ENCODE measurements at regions not wholly inside any gene's neighbourhood (a gene's known extent, or its start where the extent isn't known, plus 50 kb on each side); places are given as distances from the start of the nearest gene placed in this dataset.

DNA sequence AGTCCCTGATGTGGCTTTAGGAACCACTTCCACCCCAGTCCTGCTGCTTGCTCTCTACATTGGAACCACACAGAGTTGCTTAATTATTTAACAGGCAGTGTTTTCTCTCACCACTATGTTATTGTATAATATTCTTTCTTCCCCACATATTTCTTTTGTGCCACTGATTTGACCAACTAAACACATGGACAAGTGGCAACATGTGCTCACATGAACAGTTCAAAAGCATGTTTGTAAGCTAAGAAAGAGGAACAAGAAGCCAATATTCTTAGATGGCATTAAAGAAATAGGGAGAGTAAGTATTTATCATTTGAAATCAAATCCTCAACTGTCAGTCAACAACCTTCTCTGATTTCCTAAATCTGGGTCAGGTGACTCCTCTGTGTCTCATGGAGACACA is 409.6 kb downstream of the FBXO15 start:
- H3K27me3 ChIP-seq (ENCODE audit: control insufficient read depth in 3 of 3, insufficient read depth in 3 of 3, low read length in 3 of 3), result no peaks in the 10 kb centered on the region
- no peaks in the 10 kb centered on the region for H3K36me3 ChIP-seq (ENCODE audit: control insufficient read depth in 3 of 3, insufficient read depth in 3 of 3, low read length in 3 of 3)
- no peak overlapping the region for H3K27ac ChIP-seq (ENCODE audit: low read depth, low read length)
- no peak overlapping the region for H3K9ac ChIP-seq (ENCODE audit: low read depth in 1 of 3, low read length in 3 of 3)
- no peaks in the 10 kb centered on the region for H3K4me1 ChIP-seq (ENCODE audit: control insufficient read depth in 3 of 3, insufficient read depth in 3 of 3, low read length in 3 of 3)
- H3K9me3 ChIP-seq (ENCODE audit: control insufficient read depth in 3 of 3, low read length in 3 of 3), result no peaks in the 10 kb centered on the region
- no peak overlapping the region for H3K4me3 ChIP-seq (ENCODE audit: low read length in 3 of 3)

DNA sequence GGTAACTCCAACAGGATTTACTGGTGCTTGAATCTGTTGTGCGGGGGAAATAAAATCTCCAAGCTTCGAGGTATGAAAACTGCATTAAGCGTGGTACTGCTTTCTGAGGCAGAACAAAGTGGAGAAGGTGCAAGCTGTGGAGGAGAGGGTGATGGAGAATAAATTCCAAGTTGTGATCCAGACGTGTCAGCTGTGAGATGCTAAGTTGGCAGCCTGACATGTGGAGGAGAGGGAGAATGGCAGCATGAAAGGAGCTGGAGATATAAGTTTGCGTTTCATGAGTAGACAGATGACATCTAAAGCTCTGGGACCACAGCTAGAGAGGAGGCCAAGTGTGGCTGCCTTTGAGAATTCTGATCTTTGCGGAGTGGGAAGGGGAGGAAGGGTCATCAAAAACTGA is 411.8 kb downstream of the FBXO15 start:
- Histone ChIP-seq H3K36me3 (ENCODE audit: control insufficient read depth in 3 of 3, insufficient read depth in 3 of 3, low read length in 3 of 3) (no peaks in the 10 kb centered on the region), H3K4me3 (ENCODE audit: low read length in 3 of 3) (no peak overlapping the region), H3K9me3 (ENCODE audit: control insufficient read depth in 3 of 3, low read length in 3 of 3) (no peaks in the 10 kb centered on the region), H3K27me3 (ENCODE audit: control insufficient read depth in 3 of 3, insufficient read depth in 3 of 3, low read length in 3 of 3) (no peaks in the 10 kb centered on the region), H3K9ac (ENCODE audit: low read depth in 1 of 3, low read length in 3 of 3) (no peak overlapping the region), H3K4me1 (ENCODE audit: control insufficient read depth in 3 of 3, insufficient read depth in 3 of 3, low read length in 3 of 3) (no peaks in the 10 kb centered on the region), H3K27ac (ENCODE audit: low read depth, low read length) (no peak overlapping the region)

GRCh38 chr18:73733806-73734314 is 413.8 kb downstream of the FBXO15 start:
- peaks cover 0 to 2% (median 0%) of the 10 kb centered on the region in 3 donors for H3K9me3 ChIP-seq (ENCODE audit: control insufficient read depth in 3 of 3, low read length in 3 of 3)
- no peaks in the 10 kb centered on the region for H3K27me3 ChIP-seq (ENCODE audit: control insufficient read depth in 3 of 3, insufficient read depth in 3 of 3, low read length in 3 of 3)
- H3K36me3 ChIP-seq (ENCODE audit: control insufficient read depth in 3 of 3, insufficient read depth in 3 of 3, low read length in 3 of 3), result no peaks in the 10 kb centered on the region
- no peak overlapping the region for H3K9ac ChIP-seq (ENCODE audit: low read depth in 1 of 3, low read length in 3 of 3)
- no peaks in the 10 kb centered on the region for H3K4me1 ChIP-seq (ENCODE audit: control insufficient read depth in 3 of 3, insufficient read depth in 3 of 3, low read length in 3 of 3)
- no peak overlapping the region for H3K27ac ChIP-seq (ENCODE audit: low read depth, low read length)
- no peak overlapping the region for H3K4me3 ChIP-seq (ENCODE audit: low read length in 3 of 3)

GRCh38 chr18:73733376-73733775 is 414.3 kb downstream of the FBXO15 start:
- Histone ChIP-seq H3K9me3 (ENCODE audit: control insufficient read depth in 3 of 3, low read length in 3 of 3) (peaks cover 0 to 2% (median 0%) of the 10 kb centered on the region in 3 donors), H3K4me1 (ENCODE audit: control insufficient read depth in 3 of 3, insufficient read depth in 3 of 3, low read length in 3 of 3) (no peaks in the 10 kb centered on the region), H3K36me3 (ENCODE audit: control insufficient read depth in 3 of 3, insufficient read depth in 3 of 3, low read length in 3 of 3) (no peaks in the 10 kb centered on the region), H3K27me3 (ENCODE audit: control insufficient read depth in 3 of 3, insufficient read depth in 3 of 3, low read length in 3 of 3) (no peaks in the 10 kb centered on the region), H3K4me3 (ENCODE audit: low read length in 3 of 3) (no peak overlapping the region), H3K9ac (ENCODE audit: low read depth in 1 of 3, low read length in 3 of 3) (no peak overlapping the region), H3K27ac (ENCODE audit: low read depth, low read length) (no peak overlapping the region)

GRCh38 chr18:73728657-73729056 is 419.0 kb downstream of the FBXO15 start:
- Histone ChIP-seq H3K27ac (ENCODE audit: low read depth, low read length) (no peak overlapping the region), H3K9me3 (ENCODE audit: control insufficient read depth in 3 of 3, low read length in 3 of 3) (peaks cover 0 to 2% (median 0%) of the 10 kb centered on the region in 3 donors), H3K36me3 (ENCODE audit: control insufficient read depth in 3 of 3, insufficient read depth in 3 of 3, low read length in 3 of 3) (no peaks in the 10 kb centered on the region), H3K4me3 (ENCODE audit: low read length in 3 of 3) (no peak overlapping the region), H3K4me1 (ENCODE audit: control insufficient read depth in 3 of 3, insufficient read depth in 3 of 3, low read length in 3 of 3) (no peaks in the 10 kb centered on the region), H3K27me3 (ENCODE audit: control insufficient read depth in 3 of 3, insufficient read depth in 3 of 3, low read length in 3 of 3) (no peaks in the 10 kb centered on the region), H3K9ac (ENCODE audit: low read depth in 1 of 3, low read length in 3 of 3) (no peak overlapping the region)

- Histone ChIP-seq H3K9me3 (ENCODE audit: control insufficient read depth in 3 of 3, low read length in 3 of 3) (no peaks in the 10 kb centered on the region), H3K27me3 (ENCODE audit: control insufficient read depth in 3 of 3, insufficient read depth in 3 of 3, low read length in 3 of 3) (no peaks in the 10 kb centered on the region), H3K4me3 (ENCODE audit: low read length in 3 of 3) (no peak overlapping the region), H3K27ac (ENCODE audit: low read depth, low read length) (no peak overlapping the region), H3K4me1 (ENCODE audit: control insufficient read depth in 3 of 3, insufficient read depth in 3 of 3, low read length in 3 of 3) (no peaks in the 10 kb centered on the region), H3K9ac (ENCODE audit: low read depth in 1 of 3, low read length in 3 of 3) (no peak overlapping the region), H3K36me3 (ENCODE audit: control insufficient read depth in 3 of 3, insufficient read depth in 3 of 3, low read length in 3 of 3) (no peaks in the 10 kb centered on the region)
These were observed 422.7 kb downstream of the FBXO15 start for GRCh38 chr18:73724958-73725357.

GRCh38 chr18:73719611-73720010 is 428.0 kb downstream of the FBXO15 start:
- Histone ChIP-seq H3K4me3 (ENCODE audit: low read length in 3 of 3) (no peak overlapping the region), H3K9ac (ENCODE audit: low read depth in 1 of 3, low read length in 3 of 3) (no peak overlapping the region), H3K27ac (ENCODE audit: low read depth, low read length) (no peak overlapping the region), H3K9me3 (ENCODE audit: control insufficient read depth in 3 of 3, low read length in 3 of 3) (no peaks in the 10 kb centered on the region), H3K36me3 (ENCODE audit: control insufficient read depth in 3 of 3, insufficient read depth in 3 of 3, low read length in 3 of 3) (no peaks in the 10 kb centered on the region), H3K27me3 (ENCODE audit: control insufficient read depth in 3 of 3, insufficient read depth in 3 of 3, low read length in 3 of 3) (no peaks in the 10 kb centered on the region), H3K4me1 (ENCODE audit: control insufficient read depth in 3 of 3, insufficient read depth in 3 of 3, low read length in 3 of 3) (no peaks in the 10 kb centered on the region)

DNA sequence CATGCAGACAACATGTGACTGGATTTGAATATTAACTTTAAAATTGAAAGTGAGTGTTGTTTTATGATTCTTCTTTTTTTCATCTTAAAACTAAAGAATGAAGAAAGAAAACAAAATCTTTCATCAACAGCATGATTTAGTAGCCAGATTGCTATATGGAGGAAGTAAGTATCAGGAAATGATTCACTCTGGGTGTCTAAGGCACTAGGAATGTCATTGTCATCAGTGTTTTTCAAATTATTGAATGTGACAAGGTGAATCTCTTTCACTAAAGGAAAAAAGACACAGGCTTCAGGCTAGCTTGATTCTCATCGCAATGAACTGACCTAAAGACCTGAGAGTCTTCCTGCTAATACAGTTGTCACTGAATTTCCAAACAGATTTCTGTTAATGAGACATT is 430.1 kb downstream of the FBXO15 start:
- no peak overlapping the region for H3K4me3 ChIP-seq (ENCODE audit: low read length in 3 of 3)
- no peaks in the 10 kb centered on the region for H3K27me3 ChIP-seq (ENCODE audit: control insufficient read depth in 3 of 3, insufficient read depth in 3 of 3, low read length in 3 of 3)
- H3K9me3 ChIP-seq (ENCODE audit: control insufficient read depth in 3 of 3, low read length in 3 of 3), result no peaks in the 10 kb centered on the region
- no peaks in the 10 kb centered on the region for H3K36me3 ChIP-seq (ENCODE audit: control insufficient read depth in 3 of 3, insufficient read depth in 3 of 3, low read length in 3 of 3)
- no peaks in the 10 kb centered on the region for H3K4me1 ChIP-seq (ENCODE audit: control insufficient read depth in 3 of 3, insufficient read depth in 3 of 3, low read length in 3 of 3)
- H3K27ac ChIP-seq (ENCODE audit: low read depth, low read length), result no peak overlapping the region
- no peak overlapping the region for H3K9ac ChIP-seq (ENCODE audit: low read depth in 1 of 3, low read length in 3 of 3)

DNA sequence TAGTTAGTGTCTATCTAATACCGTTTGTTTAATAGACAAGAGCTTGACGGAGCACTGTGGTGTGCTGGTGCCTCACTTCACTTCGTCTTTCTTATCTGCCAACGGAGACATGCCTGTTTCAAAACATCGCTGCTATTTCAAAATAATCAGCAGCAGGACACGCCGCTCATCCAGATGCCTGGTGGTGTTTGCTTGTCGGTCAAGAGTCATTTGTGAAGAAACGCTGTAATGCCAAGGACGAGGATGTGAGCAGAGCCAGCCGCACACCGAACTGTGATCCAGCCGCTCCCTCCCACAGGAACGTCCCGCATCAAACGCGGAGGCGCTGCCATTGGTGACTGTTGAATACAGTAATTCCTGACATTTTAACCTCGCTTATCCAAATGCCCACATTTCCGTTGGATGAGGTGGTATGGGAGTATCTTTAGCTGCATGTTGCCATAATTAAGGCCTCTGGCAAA is 432.4 kb downstream of the FBXO15 start:
- Histone ChIP-seq H3K27me3 (ENCODE audit: control insufficient read depth in 3 of 3, insufficient read depth in 3 of 3, low read length in 3 of 3) (no peaks in the 10 kb centered on the region), H3K36me3 (ENCODE audit: control insufficient read depth in 3 of 3, insufficient read depth in 3 of 3, low read length in 3 of 3) (no peaks in the 10 kb centered on the region), H3K4me1 (ENCODE audit: control insufficient read depth in 3 of 3, insufficient read depth in 3 of 3, low read length in 3 of 3) (no peaks in the 10 kb centered on the region), H3K9ac (ENCODE audit: low read depth in 1 of 3, low read length in 3 of 3) (no peak overlapping the region), H3K27ac (ENCODE audit: low read depth, low read length) (no peak overlapping the region), H3K9me3 (ENCODE audit: control insufficient read depth in 3 of 3, low read length in 3 of 3) (no peaks in the 10 kb centered on the region), H3K4me3 (ENCODE audit: low read length in 3 of 3) (no peak overlapping the region)

GRCh38 chr18:73714466-73714865 is 433.2 kb downstream of the FBXO15 start:
- H3K4me3 ChIP-seq (ENCODE audit: low read length in 3 of 3), result no peak overlapping the region
- H3K9ac ChIP-seq (ENCODE audit: low read depth in 1 of 3, low read length in 3 of 3), result no peak overlapping the region
- no peaks in the 10 kb centered on the region for H3K4me1 ChIP-seq (ENCODE audit: control insufficient read depth in 3 of 3, insufficient read depth in 3 of 3, low read length in 3 of 3)
- no peak overlapping the region for H3K27ac ChIP-seq (ENCODE audit: low read depth, low read length)
- no peaks in the 10 kb centered on the region for H3K36me3 ChIP-seq (ENCODE audit: control insufficient read depth in 3 of 3, insufficient read depth in 3 of 3, low read length in 3 of 3)
- no peaks in the 10 kb centered on the region for H3K9me3 ChIP-seq (ENCODE audit: control insufficient read depth in 3 of 3, low read length in 3 of 3)
- H3K27me3 ChIP-seq (ENCODE audit: control insufficient read depth in 3 of 3, insufficient read depth in 3 of 3, low read length in 3 of 3), result no peaks in the 10 kb centered on the region

DNA sequence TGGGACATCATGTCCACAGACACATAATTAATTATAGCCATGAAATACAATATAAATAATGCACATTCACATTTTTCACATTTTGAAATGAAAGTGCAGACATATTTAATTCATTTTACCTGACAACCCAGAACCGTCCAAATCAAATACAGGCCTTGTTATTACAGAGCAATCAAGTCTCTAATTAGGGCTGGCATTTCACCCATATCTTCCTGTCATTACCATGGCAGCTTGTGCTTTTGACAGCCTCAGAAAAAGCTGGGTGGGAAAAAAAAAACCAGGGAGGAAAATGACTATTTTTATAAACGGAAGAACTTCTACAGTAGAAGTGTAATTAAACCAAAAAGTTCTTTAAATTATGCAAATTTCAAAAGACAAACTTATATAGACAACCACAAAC is 436.4 kb downstream of the FBXO15 start:
- Histone ChIP-seq H3K36me3 (ENCODE audit: control insufficient read depth in 3 of 3, insufficient read depth in 3 of 3, low read length in 3 of 3) (no peaks in the 10 kb centered on the region), H3K9me3 (ENCODE audit: control insufficient read depth in 3 of 3, low read length in 3 of 3) (no peaks in the 10 kb centered on the region), H3K9ac (ENCODE audit: low read depth in 1 of 3, low read length in 3 of 3) (no peak overlapping the region), H3K4me1 (ENCODE audit: control insufficient read depth in 3 of 3, insufficient read depth in 3 of 3, low read length in 3 of 3) (no peaks in the 10 kb centered on the region), H3K27me3 (ENCODE audit: control insufficient read depth in 3 of 3, insufficient read depth in 3 of 3, low read length in 3 of 3) (no peaks in the 10 kb centered on the region), H3K4me3 (ENCODE audit: low read length in 3 of 3) (no peak overlapping the region), H3K27ac (ENCODE audit: low read depth, low read length) (no peak overlapping the region)

All from skeletal muscle tissue (tissue), 3 donors.